GM23338 (cell line): ENCODE measurements at regions not wholly inside any gene's neighbourhood (a gene's known extent, or its start where the extent isn't known, plus 50 kb on each side); places are given as distances from the start of the nearest gene placed in this dataset.

Source experiments
- EZH2 ChIP-seq: fragments of 200-600 bp; sonication (generic); IDR thresholded peaks from one replicate; pipeline ENCODE4 v1.8.0; 2017; ENCODE audit warnings: antibody characterized with exemption, mild to moderate bottlenecking, low read depth; ENCODE audit not compliant: unreplicated experiment
- EZH2phosphoT487 ChIP-seq: fragments of 200-600 bp; sonication (generic); IDR thresholded peaks from one replicate; pipeline ENCODE4 v1.8.1; 2018; ENCODE audit warnings: antibody characterized with exemption; ENCODE audit not compliant: unreplicated experiment
- NANOG ChIP-seq: IDR thresholded peaks from 2 replicates; pipeline ENCODE4 v1.6.1; 2016; ENCODE audit warnings: antibody characterized with exemption, borderline replicate concordance
- POLR2AphosphoS5 ChIP-seq: IDR thresholded peaks from 2 replicates; pipeline ENCODE4 v1.6.1; 2016; ENCODE audit warnings: antibody characterized with exemption, low read depth
- TF ChIP-seq, protein P1 (sequence below), 2 experiments: fragments of 200-600 bp in 1 of 2; sonication (generic) in 1 of 2; conservative IDR thresholded peaks; 2 replicates each; pipeline versions ENCODE4 v1.5.1 to v1.6.1; 2016 to 2017; ENCODE audit warnings: antibody characterized with exemption in 2 of 2, low read depth in 2 of 2, mild to moderate bottlenecking in 2 of 2, moderate library complexity in 1 of 2
- TF ChIP-seq, protein P2 (sequence below): IDR thresholded peaks from one replicate; pipeline ENCODE4 v1.6.1; 2018; ENCODE audit warnings: antibody characterized with exemption; ENCODE audit not compliant: unreplicated experiment
- TF ChIP-seq, protein P3 (sequence below): IDR thresholded peaks from 2 replicates; pipeline ENCODE4 v1.6.1; 2016; ENCODE audit warnings: antibody characterized with exemption
- TF ChIP-seq, protein P4 (sequence below): fragments of 250-450 bp; sonication (Bioruptor Pico); IDR thresholded peaks from 2 replicates; pipeline ENCODE4 v1.5.0; 2020; ENCODE audit warnings: mild to moderate bottlenecking, moderate library complexity

DNA sequence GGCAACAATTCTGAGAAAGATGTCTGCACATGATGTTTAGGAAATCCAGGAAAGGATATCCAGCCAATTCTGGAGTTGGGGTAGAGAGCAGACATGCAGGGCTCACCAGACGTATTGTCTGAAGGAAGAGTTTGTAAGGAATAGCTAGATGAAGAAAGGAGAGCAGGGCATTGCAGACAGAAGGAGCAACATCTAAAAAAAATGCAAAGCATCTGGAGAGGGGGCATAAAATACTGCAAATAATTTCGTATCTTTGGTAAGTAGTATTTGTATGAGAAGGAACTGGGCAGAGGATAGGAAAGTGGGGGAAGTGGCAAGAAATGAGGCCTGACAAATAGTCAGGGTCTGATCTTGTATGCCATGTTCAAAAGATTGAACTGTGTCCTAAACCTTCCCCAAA, 74.8 kb downstream of the MACIR start:
- TF ChIP-seq, protein P1, sequence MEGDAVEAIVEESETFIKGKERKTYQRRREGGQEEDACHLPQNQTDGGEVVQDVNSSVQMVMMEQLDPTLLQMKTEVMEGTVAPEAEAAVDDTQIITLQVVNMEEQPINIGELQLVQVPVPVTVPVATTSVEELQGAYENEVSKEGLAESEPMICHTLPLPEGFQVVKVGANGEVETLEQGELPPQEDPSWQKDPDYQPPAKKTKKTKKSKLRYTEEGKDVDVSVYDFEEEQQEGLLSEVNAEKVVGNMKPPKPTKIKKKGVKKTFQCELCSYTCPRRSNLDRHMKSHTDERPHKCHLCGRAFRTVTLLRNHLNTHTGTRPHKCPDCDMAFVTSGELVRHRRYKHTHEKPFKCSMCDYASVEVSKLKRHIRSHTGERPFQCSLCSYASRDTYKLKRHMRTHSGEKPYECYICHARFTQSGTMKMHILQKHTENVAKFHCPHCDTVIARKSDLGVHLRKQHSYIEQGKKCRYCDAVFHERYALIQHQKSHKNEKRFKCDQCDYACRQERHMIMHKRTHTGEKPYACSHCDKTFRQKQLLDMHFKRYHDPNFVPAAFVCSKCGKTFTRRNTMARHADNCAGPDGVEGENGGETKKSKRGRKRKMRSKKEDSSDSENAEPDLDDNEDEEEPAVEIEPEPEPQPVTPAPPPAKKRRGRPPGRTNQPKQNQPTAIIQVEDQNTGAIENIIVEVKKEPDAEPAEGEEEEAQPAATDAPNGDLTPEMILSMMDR (conservative IDR thresholded peaks at IDR 0.05; ENCODE audit: low read depth in 2 of 2) = no peak
- no peak for TF ChIP-seq EZH2
- TF ChIP-seq EZH2phosphoT487 = no peak
- TF ChIP-seq, protein P2, sequence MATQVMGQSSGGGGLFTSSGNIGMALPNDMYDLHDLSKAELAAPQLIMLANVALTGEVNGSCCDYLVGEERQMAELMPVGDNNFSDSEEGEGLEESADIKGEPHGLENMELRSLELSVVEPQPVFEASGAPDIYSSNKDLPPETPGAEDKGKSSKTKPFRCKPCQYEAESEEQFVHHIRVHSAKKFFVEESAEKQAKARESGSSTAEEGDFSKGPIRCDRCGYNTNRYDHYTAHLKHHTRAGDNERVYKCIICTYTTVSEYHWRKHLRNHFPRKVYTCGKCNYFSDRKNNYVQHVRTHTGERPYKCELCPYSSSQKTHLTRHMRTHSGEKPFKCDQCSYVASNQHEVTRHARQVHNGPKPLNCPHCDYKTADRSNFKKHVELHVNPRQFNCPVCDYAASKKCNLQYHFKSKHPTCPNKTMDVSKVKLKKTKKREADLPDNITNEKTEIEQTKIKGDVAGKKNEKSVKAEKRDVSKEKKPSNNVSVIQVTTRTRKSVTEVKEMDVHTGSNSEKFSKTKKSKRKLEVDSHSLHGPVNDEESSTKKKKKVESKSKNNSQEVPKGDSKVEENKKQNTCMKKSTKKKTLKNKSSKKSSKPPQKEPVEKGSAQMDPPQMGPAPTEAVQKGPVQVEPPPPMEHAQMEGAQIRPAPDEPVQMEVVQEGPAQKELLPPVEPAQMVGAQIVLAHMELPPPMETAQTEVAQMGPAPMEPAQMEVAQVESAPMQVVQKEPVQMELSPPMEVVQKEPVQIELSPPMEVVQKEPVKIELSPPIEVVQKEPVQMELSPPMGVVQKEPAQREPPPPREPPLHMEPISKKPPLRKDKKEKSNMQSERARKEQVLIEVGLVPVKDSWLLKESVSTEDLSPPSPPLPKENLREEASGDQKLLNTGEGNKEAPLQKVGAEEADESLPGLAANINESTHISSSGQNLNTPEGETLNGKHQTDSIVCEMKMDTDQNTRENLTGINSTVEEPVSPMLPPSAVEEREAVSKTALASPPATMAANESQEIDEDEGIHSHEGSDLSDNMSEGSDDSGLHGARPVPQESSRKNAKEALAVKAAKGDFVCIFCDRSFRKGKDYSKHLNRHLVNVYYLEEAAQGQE = no peak
- TF ChIP-seq, protein P3, sequence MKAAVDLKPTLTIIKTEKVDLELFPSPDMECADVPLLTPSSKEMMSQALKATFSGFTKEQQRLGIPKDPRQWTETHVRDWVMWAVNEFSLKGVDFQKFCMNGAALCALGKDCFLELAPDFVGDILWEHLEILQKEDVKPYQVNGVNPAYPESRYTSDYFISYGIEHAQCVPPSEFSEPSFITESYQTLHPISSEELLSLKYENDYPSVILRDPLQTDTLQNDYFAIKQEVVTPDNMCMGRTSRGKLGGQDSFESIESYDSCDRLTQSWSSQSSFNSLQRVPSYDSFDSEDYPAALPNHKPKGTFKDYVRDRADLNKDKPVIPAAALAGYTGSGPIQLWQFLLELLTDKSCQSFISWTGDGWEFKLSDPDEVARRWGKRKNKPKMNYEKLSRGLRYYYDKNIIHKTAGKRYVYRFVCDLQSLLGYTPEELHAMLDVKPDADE = no peak
- no peak for TF ChIP-seq POLR2AphosphoS5
- TF ChIP-seq, protein P4, sequence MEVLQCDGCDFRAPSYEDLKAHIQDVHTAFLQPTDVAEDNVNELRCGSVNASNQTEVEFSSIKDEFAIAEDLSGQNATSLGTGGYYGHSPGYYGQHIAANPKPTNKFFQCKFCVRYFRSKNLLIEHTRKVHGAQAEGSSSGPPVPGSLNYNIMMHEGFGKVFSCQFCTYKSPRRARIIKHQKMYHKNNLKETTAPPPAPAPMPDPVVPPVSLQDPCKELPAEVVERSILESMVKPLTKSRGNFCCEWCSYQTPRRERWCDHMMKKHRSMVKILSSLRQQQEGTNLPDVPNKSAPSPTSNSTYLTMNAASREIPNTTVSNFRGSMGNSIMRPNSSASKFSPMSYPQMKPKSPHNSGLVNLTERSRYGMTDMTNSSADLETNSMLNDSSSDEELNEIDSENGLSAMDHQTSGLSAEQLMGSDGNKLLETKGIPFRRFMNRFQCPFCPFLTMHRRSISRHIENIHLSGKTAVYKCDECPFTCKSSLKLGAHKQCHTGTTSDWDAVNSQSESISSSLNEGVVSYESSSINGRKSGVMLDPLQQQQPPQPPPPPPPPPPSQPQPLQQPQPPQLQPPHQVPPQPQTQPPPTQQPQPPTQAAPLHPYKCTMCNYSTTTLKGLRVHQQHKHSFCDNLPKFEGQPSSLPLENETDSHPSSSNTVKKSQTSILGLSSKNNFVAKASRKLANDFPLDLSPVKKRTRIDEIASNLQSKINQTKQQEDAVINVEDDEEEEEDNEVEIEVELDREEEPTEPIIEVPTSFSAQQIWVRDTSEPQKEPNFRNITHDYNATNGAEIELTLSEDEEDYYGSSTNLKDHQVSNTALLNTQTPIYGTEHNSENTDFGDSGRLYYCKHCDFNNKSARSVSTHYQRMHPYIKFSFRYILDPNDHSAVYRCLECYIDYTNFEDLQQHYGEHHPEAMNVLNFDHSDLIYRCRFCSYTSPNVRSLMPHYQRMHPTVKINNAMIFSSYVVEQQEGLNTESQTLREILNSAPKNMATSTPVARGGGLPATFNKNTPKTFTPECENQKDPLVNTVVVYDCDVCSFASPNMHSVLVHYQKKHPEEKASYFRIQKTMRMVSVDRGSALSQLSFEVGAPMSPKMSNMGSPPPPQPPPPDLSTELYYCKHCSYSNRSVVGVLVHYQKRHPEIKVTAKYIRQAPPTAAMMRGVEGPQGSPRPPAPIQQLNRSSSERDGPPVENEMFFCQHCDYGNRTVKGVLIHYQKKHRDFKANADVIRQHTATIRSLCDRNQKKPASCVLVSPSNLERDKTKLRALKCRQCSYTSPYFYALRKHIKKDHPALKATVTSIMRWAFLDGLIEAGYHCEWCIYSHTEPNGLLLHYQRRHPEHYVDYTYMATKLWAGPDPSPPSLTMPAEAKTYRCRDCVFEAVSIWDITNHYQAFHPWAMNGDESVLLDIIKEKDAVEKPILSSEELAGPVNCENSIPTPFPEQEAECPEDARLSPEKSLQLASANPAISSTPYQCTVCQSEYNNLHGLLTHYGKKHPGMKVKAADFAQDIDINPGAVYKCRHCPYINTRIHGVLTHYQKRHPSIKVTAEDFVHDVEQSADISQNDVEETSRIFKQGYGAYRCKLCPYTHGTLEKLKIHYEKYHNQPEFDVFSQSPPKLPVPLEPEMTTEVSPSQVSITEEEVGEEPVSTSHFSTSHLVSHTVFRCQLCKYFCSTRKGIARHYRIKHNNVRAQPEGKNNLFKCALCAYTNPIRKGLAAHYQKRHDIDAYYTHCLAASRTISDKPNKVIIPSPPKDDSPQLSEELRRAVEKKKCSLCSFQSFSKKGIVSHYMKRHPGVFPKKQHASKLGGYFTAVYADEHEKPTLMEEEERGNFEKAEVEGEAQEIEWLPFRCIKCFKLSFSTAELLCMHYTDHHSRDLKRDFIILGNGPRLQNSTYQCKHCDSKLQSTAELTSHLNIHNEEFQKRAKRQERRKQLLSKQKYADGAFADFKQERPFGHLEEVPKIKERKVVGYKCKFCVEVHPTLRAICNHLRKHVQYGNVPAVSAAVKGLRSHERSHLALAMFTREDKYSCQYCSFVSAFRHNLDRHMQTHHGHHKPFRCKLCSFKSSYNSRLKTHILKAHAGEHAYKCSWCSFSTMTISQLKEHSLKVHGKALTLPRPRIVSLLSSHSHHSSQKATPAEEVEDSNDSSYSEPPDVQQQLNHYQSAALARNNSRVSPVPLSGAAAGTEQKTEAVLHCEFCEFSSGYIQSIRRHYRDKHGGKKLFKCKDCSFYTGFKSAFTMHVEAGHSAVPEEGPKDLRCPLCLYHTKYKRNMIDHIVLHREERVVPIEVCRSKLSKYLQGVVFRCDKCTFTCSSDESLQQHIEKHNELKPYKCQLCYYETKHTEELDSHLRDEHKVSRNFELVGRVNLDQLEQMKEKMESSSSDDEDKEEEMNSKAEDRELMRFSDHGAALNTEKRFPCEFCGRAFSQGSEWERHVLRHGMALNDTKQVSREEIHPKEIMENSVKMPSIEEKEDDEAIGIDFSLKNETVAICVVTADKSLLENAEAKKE (CRISPR knock-in tag) = no peak
- no peak for TF ChIP-seq NANOG
